DND-41 (cell line): ENCODE measurements at regions not wholly inside any gene's neighbourhood (a gene's known extent, or its start where the extent isn't known, plus 50 kb on each side); places are given as distances from the start of the nearest gene placed in this dataset.

Experiments used
- ATAC-seq: fragments of 200-7000 bp; cut with Tn5 transposase; 3 replicates; pipeline ENCODE4 v1.9.1; 2021; ENCODE audit warnings: low read depth; ENCODE audit not compliant: insufficient read depth
- DNase-seq: peaks from one replicate; pipeline ENCODE4 v3.0.0-alpha.2; 2020
- H2AFZ ChIP-seq: 2 replicates; pipeline ENCODE4 v1.6.0; 2012; ENCODE audit warnings: low read depth, low read length
- H3K27ac ChIP-seq: 2 replicates; pipeline ENCODE4 v1.5.1; 2012; ENCODE audit warnings: low read length, inconsistent platforms
- H3K27me3 ChIP-seq: fragments of 200-600 bp; sonication (generic); 2 replicates; pipeline ENCODE4 v1.6.0; 2012; ENCODE audit warnings: low read length, mild to moderate bottlenecking, inconsistent platforms; ENCODE audit not compliant: insufficient read depth, poor library complexity
- H3K36me3 ChIP-seq: 2 replicates; pipeline ENCODE4 v1.5.1; 2012; ENCODE audit warnings: low read length, inconsistent platforms; ENCODE audit not compliant: insufficient read depth
- H3K4me1 ChIP-seq: 2 replicates; pipeline ENCODE4 v1.5.1; 2012; ENCODE audit warnings: mild to moderate bottlenecking, low read length; ENCODE audit not compliant: insufficient read depth
- H3K4me2 ChIP-seq: 2 replicates; pipeline ENCODE4 v1.6.0; 2012; ENCODE audit warnings: mild to moderate bottlenecking, moderate library complexity, low read length, inconsistent platforms; ENCODE audit not compliant: insufficient read depth
- H3K4me3 ChIP-seq, 2 experiments: fragments of 200-600 bp in 1 of 2; shearing (Covaris generic) in 1 of 2; 2 replicates each; pipeline ENCODE4 v1.5.1; 2012 to 2016; ENCODE audit warnings: inconsistent platforms in 2 of 2, low read length in 2 of 2, mild to moderate bottlenecking in 2 of 2, low read depth in 1 of 2, moderate library complexity in 1 of 2
- H3K79me2 ChIP-seq: 2 replicates; pipeline ENCODE4 v1.6.0; 2012; ENCODE audit warnings: low read length, inconsistent platforms; ENCODE audit not compliant: insufficient read depth
- H3K9ac ChIP-seq: 2 replicates; pipeline ENCODE4 v1.6.0; 2012; ENCODE audit warnings: low read depth, mild to moderate bottlenecking, inconsistent platforms, low read length, moderate library complexity
- H3K9me3 ChIP-seq: 2 replicates; pipeline ENCODE4 v1.5.1; 2012; ENCODE audit warnings: low read length, moderate library complexity, mild to moderate bottlenecking, inconsistent platforms; ENCODE audit not compliant: insufficient read depth, severe bottlenecking
- H4K20me1 ChIP-seq: 2 replicates; pipeline ENCODE4 v1.6.0; 2012; ENCODE audit warnings: low read length; ENCODE audit not compliant: insufficient read depth
- EZH2 ChIP-seq: IDR thresholded peaks from 3 replicates; pipeline ENCODE4 v1.6.1; 2012; ENCODE audit warnings: borderline replicate concordance, low read depth, mild to moderate bottlenecking, moderate library complexity, low read length, inconsistent platforms; ENCODE audit not compliant: severe bottlenecking
- TF ChIP-seq, protein P1 (sequence below): IDR thresholded peaks from 2 replicates; pipeline ENCODE4 v1.5.1; 2012; ENCODE audit warnings: borderline replicate concordance, low read length, moderate library complexity, mild to moderate bottlenecking; ENCODE audit not compliant: poor library complexity, severe bottlenecking; ENCODE audit errors: extremely low read depth

DNA sequence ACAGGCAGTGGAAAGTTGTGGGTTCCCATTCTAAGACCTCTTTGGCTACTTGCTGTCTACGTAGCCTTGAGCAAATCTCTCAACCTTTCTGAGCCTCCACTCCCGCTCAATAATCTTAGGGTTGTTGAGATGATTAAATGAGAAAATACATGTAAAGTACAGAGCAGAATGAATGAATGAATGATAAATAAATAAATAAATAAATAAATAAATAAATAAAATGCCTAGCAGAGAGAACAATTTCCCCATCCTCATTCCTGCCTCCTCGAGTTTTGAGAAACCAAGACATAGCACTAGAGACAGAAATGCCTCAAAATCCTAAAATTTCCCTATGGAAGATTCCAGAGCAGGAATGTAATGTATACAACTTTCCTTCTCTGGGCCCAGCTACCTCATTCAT, 128.3 kb upstream of the RAD23B start:
- Histone ChIP-seq H3K27ac (no peak overlapping the region), H3K4me1 (no peaks in the 10 kb centered on the region), H3K9ac (no peak overlapping the region), H3K4me3 (no peak overlapping the region), H3K36me3 (no peaks in the 10 kb centered on the region), H4K20me1 (no peaks in the 10 kb centered on the region), H3K9me3 (no peaks in the 10 kb centered on the region), H2AFZ (no peak overlapping the region), H3K79me2 (no peaks in the 10 kb centered on the region), H3K27me3 (no peaks in the 10 kb centered on the region), H3K4me2 (no peak overlapping the region)
- DNase-seq (no peak), ATAC-seq (no peak)
- no peak for TF ChIP-seq EZH2
- TF ChIP-seq, protein P1, sequence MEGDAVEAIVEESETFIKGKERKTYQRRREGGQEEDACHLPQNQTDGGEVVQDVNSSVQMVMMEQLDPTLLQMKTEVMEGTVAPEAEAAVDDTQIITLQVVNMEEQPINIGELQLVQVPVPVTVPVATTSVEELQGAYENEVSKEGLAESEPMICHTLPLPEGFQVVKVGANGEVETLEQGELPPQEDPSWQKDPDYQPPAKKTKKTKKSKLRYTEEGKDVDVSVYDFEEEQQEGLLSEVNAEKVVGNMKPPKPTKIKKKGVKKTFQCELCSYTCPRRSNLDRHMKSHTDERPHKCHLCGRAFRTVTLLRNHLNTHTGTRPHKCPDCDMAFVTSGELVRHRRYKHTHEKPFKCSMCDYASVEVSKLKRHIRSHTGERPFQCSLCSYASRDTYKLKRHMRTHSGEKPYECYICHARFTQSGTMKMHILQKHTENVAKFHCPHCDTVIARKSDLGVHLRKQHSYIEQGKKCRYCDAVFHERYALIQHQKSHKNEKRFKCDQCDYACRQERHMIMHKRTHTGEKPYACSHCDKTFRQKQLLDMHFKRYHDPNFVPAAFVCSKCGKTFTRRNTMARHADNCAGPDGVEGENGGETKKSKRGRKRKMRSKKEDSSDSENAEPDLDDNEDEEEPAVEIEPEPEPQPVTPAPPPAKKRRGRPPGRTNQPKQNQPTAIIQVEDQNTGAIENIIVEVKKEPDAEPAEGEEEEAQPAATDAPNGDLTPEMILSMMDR, result no peak

DNA sequence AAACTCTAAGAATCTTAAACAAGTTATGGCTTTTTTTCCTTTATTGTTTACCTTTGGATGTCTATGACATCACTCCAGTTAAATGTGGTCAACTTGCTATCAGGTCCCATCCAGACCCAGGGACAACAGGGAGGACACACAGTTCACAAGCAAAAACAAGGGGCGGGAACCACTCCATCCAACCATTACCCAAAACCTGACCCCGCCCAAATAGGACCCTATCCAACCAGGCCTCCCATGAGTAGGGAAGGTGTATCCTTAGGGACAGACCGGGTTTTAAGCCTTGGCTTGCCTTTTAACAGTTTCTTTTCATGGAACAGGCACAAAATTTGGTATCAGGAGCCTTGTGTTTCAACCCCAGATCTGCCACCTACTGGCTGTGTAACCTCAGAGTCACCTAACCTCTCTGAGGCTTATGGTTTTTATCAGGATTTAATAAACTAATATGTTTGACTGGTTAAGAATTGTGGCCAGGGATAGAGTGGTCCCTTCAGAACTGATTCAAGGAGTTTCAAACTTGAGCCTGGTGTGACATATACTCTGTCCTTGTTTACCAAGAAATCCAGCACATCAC, 127.7 kb upstream of the RAD23B start:
- H3K4me1 ChIP-seq, result no peaks in the 10 kb centered on the region
- no peak for ATAC-seq
- no peaks in the 10 kb centered on the region for H3K79me2 ChIP-seq
- H2AFZ ChIP-seq, result no peak overlapping the region
- H4K20me1 ChIP-seq, result no peaks in the 10 kb centered on the region
- no peak overlapping the region for H3K4me2 ChIP-seq
- H3K27ac ChIP-seq, result no peak overlapping the region
- H3K36me3 ChIP-seq, result no peaks in the 10 kb centered on the region
- TF ChIP-seq EZH2, result no peak
- TF ChIP-seq, protein P1, result peak; percentile 24
- H3K9me3 ChIP-seq, result no peaks in the 10 kb centered on the region
- DNase-seq, result no peak
- H3K9ac ChIP-seq, result no peak overlapping the region
- H3K27me3 ChIP-seq, result no peaks in the 10 kb centered on the region
- H3K4me3 ChIP-seq, result no peak overlapping the region

DNA sequence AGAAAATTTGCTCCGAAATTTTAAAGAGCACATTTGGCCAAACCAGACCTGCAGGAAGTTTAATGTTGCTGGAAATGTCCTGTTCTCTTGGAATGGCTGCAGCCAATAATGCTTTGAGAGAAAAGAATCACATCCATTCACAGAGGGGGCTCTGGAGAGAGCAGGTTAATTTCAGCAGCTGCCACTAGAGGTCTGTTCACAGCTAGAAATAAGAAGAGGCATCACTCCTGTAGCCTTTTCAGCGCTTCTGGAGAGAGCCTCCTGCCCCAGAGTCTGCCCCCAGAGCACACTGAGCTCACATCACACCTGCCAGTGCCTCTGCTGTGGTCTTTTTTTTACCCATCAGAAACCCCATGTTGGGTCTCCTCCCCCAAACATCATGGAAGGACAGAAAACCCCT, 124.8 kb upstream of the RAD23B start:
- Histone ChIP-seq H3K79me2 (no peaks in the 10 kb centered on the region), H2AFZ (no peak overlapping the region), H3K4me1 (no peaks in the 10 kb centered on the region), H3K36me3 (no peaks in the 10 kb centered on the region), H3K9me3 (no peaks in the 10 kb centered on the region), H3K27me3 (no peaks in the 10 kb centered on the region), H3K9ac (no peak overlapping the region), H3K4me3 (no peak overlapping the region), H3K27ac (no peak overlapping the region), H3K4me2 (no peak overlapping the region), H4K20me1 (no peaks in the 10 kb centered on the region)
- no peak for ATAC-seq
- DNase-seq, result no peak
- no peak for TF ChIP-seq EZH2
- TF ChIP-seq, protein P1, result peak; percentile 30

DNA sequence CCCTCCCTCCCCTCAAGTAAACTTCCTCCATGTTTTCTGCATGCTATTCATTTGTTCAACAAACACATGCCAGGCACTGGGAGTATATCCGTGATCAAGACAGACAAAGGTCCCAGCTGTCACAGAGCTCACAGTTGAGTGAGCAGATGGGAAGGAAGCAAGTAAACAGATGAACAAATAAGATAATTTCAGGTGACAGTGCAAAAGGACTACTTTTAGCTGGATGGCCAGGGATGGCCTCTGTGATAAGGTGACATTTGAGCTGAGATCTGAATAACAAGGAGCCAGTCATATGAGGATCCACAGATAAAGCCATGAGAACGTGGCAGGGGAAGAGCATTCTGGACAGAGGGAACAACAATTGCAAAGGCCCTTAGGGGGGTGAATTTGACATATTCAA, 121.7 kb upstream of the RAD23B start:
- no peaks in the 10 kb centered on the region for H3K36me3 ChIP-seq
- no peak overlapping the region for H3K4me3 ChIP-seq
- H3K27ac ChIP-seq, result no peak overlapping the region
- no peaks in the 10 kb centered on the region for H3K27me3 ChIP-seq
- no peaks in the 10 kb centered on the region for H4K20me1 ChIP-seq
- no peak for TF ChIP-seq EZH2
- TF ChIP-seq, protein P1, result no peak
- H3K9me3 ChIP-seq, result no peaks in the 10 kb centered on the region
- H3K79me2 ChIP-seq, result no peaks in the 10 kb centered on the region
- DNase-seq (no peak), ATAC-seq (no peak)
- H2AFZ ChIP-seq, result no peak overlapping the region
- no peak overlapping the region for H3K9ac ChIP-seq
- H3K4me1 ChIP-seq, result no peaks in the 10 kb centered on the region
- no peak overlapping the region for H3K4me2 ChIP-seq
